Neural progenitor cell (in vitro differentiated cells): ENCODE measurements at regions not wholly inside any gene's neighbourhood (a gene's known extent, or its start where the extent isn't known, plus 50 kb on each side); places are given as distances from the start of the nearest gene placed in this dataset.

Source experiments
- DNase-seq: peaks from one replicate; pipeline ENCODE4 v3.0.0-alpha.2; 2016; ENCODE audit warnings: low spot score
- H2AFZ ChIP-seq: fragments of 200-600 bp; sonication (generic); replicated peaks from 2 replicates; pipeline ENCODE4 v1.6.1; 2016; ENCODE audit warnings: antibody characterized with exemption
- H3F3A ChIP-seq: fragments of 200-600 bp; sonication (generic); 2 replicates; pipeline ENCODE4 v1.6.1; 2016; ENCODE audit warnings: antibody characterized with exemption, low read depth
- H3K27ac ChIP-seq: fragments of 200-600 bp; sonication (generic); 2 replicates; pipeline ENCODE4 v1.5.1; 2016; ENCODE audit warnings: mild to moderate bottlenecking
- H3K27me3 ChIP-seq: fragments of 200-600 bp; sonication (generic); 2 replicates; pipeline ENCODE4 v1.6.1; 2016; ENCODE audit warnings: mild to moderate bottlenecking, moderate library complexity
- H3K36me3 ChIP-seq: fragments of 200-600 bp; sonication (generic); 2 replicates; pipeline ENCODE4 v1.5.1; 2016
- H3K4me1 ChIP-seq: fragments of 200-600 bp; sonication (generic); 2 replicates; pipeline ENCODE4 v1.6.1; 2016; ENCODE audit warnings: mixed run types
- H3K4me2 ChIP-seq: fragments of 200-600 bp; sonication (generic); 2 replicates; pipeline ENCODE4 v1.6.1; 2016
- H3K4me3 ChIP-seq: fragments of 200-600 bp; sonication (generic); 2 replicates; pipeline ENCODE4 v1.5.1; 2016
- H3K79me2 ChIP-seq: fragments of 200-600 bp; sonication (generic); 2 replicates; pipeline ENCODE4 v1.6.1; 2016; ENCODE audit warnings: low read depth
- H3K9ac ChIP-seq: fragments of 200-600 bp; sonication (generic); 2 replicates; pipeline ENCODE4 v1.6.1; 2016
- H3K9me3 ChIP-seq: fragments of 200-600 bp; sonication (generic); 2 replicates; pipeline ENCODE4 v1.5.1; 2016; ENCODE audit warnings: low read depth
- H4K20me1 ChIP-seq: fragments of 200-600 bp; sonication (generic); 2 replicates; pipeline ENCODE4 v1.6.1; 2016; ENCODE audit warnings: low read depth
- H3K27ac Mint-ChIP-seq: 3 replicates; pipeline ENCODE4 v1.8.0; 2021; ENCODE audit warnings: mixed read lengths
- H3K27me3 Mint-ChIP-seq: 2 replicates; pipeline ENCODE4 v1.8.0; 2022; ENCODE audit warnings: low read depth, mild to moderate bottlenecking, inconsistent platforms, moderate library complexity, mixed read lengths; ENCODE audit not compliant: insufficient read depth
- H3K36me3 Mint-ChIP-seq: 3 replicates; pipeline ENCODE4 v1.8.0; 2021; ENCODE audit warnings: mixed read lengths
- H3K4me1 Mint-ChIP-seq: 3 replicates; pipeline ENCODE4 v1.8.0; 2021; ENCODE audit warnings: mixed read lengths
- H3K4me3 Mint-ChIP-seq: 3 replicates; pipeline ENCODE4 v1.8.0; 2021; ENCODE audit warnings: mild to moderate bottlenecking, moderate library complexity, mixed read lengths
- H3K9me3 Mint-ChIP-seq: 3 replicates; pipeline ENCODE4 v1.8.0; 2020; ENCODE audit warnings: mixed read lengths
- CTCF ChIP-seq: fragments of 200-600 bp; sonication (generic); IDR thresholded peaks from 2 replicates; pipeline ENCODE4 v1.5.1; 2017; ENCODE audit warnings: antibody characterized with exemption, mild to moderate bottlenecking
- EZH2 ChIP-seq: fragments of 200-600 bp; sonication (generic); IDR thresholded peaks from 2 replicates; pipeline ENCODE4 v1.6.1; 2017; ENCODE audit warnings: antibody characterized with exemption, mild to moderate bottlenecking, moderate library complexity
- EZH2phosphoT487 ChIP-seq: fragments of 200-600 bp; sonication (generic); IDR thresholded peaks from 2 replicates; pipeline ENCODE4 v1.6.1; 2017; ENCODE audit warnings: antibody characterized with exemption

- H3K4me2 ChIP-seq, result no peak overlapping the region
- H3K4me3 Mint-ChIP-seq, result no peak overlapping the region
- no peaks in the 10 kb centered on the region for H3K79me2 ChIP-seq
- no peaks in the 10 kb centered on the region for H3K27me3 ChIP-seq
- no peaks in the 10 kb centered on the region for H3K9me3 Mint-ChIP-seq
- H3K27me3 Mint-ChIP-seq, result peaks cover 21% of the 10 kb centered on the region
- no peak overlapping the region for H2AFZ ChIP-seq
- no peak overlapping the region for H3K27ac Mint-ChIP-seq
- no peaks in the 10 kb centered on the region for H3K36me3 Mint-ChIP-seq
- TF ChIP-seq CTCF (no peak), EZH2 (no peak), EZH2phosphoT487 (no peak)
- no peaks in the 10 kb centered on the region for H3K36me3 ChIP-seq
- H4K20me1 ChIP-seq, result no peaks in the 10 kb centered on the region
- no peaks in the 10 kb centered on the region for H3F3A ChIP-seq
- H3K4me1 ChIP-seq, result peaks cover 5% of the 10 kb centered on the region
- no peak overlapping the region for H3K27ac ChIP-seq
- peaks cover 17% of the 10 kb centered on the region for H3K4me1 Mint-ChIP-seq
- no peaks in the 10 kb centered on the region for H3K9me3 ChIP-seq
- no peak for DNase-seq
- H3K9ac ChIP-seq, result no peak overlapping the region
- H3K4me3 ChIP-seq, result no peak overlapping the region
These were observed 118.8 kb upstream of the FRMD1 start for GRCh38 chr6:168197636-168198301.

DNA sequence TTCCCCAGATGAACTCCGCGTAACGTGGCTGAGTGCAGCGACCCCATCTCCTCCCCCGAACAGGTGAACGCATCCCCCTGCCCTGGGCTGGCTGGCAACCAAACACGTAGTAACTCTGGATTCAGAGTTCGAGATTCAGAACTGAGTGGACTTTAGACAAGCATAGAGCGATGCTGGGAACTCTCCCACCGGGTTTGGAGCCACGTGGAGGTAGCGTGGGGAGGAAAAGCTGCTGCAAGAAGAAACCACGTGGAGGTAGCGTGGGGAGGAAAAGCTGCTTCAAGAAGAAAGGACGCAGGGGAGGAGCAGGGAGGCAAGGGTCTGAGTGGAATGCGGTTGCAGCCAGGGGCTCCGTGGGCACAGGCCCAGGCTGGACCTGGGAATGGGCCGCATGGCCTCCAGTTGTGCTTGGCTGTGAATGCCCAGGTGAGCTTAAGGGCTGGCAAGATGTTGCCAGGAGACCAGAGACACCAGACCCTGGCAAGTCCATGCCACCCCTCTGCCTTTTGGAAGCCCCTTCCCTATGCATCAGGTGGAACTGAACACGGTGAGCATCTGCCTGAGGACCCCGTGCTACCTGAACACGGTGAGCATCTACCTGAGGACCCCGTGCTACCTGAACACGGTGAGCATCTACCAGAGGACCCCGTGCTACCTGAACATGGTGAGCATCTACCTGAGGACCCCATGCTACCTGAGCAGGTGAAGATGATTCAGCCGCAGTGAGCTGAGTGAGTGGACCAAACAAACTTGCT lies 118.0 kb upstream of the FRMD1 start:
- H3K4me2 ChIP-seq, result no peak overlapping the region
- no peaks in the 10 kb centered on the region for H3K9me3 ChIP-seq
- Mint-ChIP-seq H3K27ac (no peak overlapping the region), H3K27me3 (peaks cover 22% of the 10 kb centered on the region), H3K36me3 (no peaks in the 10 kb centered on the region), H3K9me3 (no peaks in the 10 kb centered on the region), H3K4me1 (peaks cover 19% of the 10 kb centered on the region), H3K4me3 (no peak overlapping the region)
- no peaks in the 10 kb centered on the region for H3K36me3 ChIP-seq
- DNase-seq, result no peak
- no peaks in the 10 kb centered on the region for H3K27me3 ChIP-seq
- peaks cover 10% of the 10 kb centered on the region for H3K4me1 ChIP-seq
- no peak overlapping the region for H2AFZ ChIP-seq
- H3K79me2 ChIP-seq, result no peaks in the 10 kb centered on the region
- H4K20me1 ChIP-seq, result no peaks in the 10 kb centered on the region
- TF ChIP-seq CTCF, result no peak
- no peak for TF ChIP-seq EZH2
- TF ChIP-seq EZH2phosphoT487, result no peak
- H3K9ac ChIP-seq, result no peak overlapping the region
- no peak overlapping the region for H3K4me3 ChIP-seq
- no peak overlapping the region for H3K27ac ChIP-seq
- H3F3A ChIP-seq, result no peaks in the 10 kb centered on the region

- Histone ChIP-seq H3K9me3 (no peaks in the 10 kb centered on the region), H3K27me3 (no peaks in the 10 kb centered on the region), H3K79me2 (no peaks in the 10 kb centered on the region), H3K36me3 (no peaks in the 10 kb centered on the region), H2AFZ (no peak overlapping the region), H3K4me2 (no peak overlapping the region), H3F3A (no peaks in the 10 kb centered on the region), H3K4me1 (peaks cover 11% of the 10 kb centered on the region), H3K4me3 (no peak overlapping the region), H4K20me1 (no peaks in the 10 kb centered on the region), H3K9ac (no peak overlapping the region), H3K27ac (no peak overlapping the region)
- no peaks in the 10 kb centered on the region for H3K9me3 Mint-ChIP-seq
- peaks cover 22% of the 10 kb centered on the region for H3K27me3 Mint-ChIP-seq
- no peak overlapping the region for H3K4me3 Mint-ChIP-seq
- no peaks in the 10 kb centered on the region for H3K36me3 Mint-ChIP-seq
- TF ChIP-seq EZH2, result no peak
- H3K4me1 Mint-ChIP-seq, result peaks cover 22% of the 10 kb centered on the region
- DNase-seq, result no peak
- H3K27ac Mint-ChIP-seq, result peak overlapping the region; percentile 46
These were observed 117.4 kb upstream of the FRMD1 start for GRCh38 chr6:168196385-168196860.

- no peak overlapping the region for H3K9ac ChIP-seq
- no peak overlapping the region for H3K27ac ChIP-seq
- no peaks in the 10 kb centered on the region for H3K9me3 ChIP-seq
- no peak overlapping the region for H3K4me3 Mint-ChIP-seq
- no peaks in the 10 kb centered on the region for H3K36me3 ChIP-seq
- H3K27me3 ChIP-seq, result no peaks in the 10 kb centered on the region
- H4K20me1 ChIP-seq, result no peaks in the 10 kb centered on the region
- no peaks in the 10 kb centered on the region for H3K9me3 Mint-ChIP-seq
- H2AFZ ChIP-seq, result no peak overlapping the region
- H3K4me1 Mint-ChIP-seq, result peaks cover 24% of the 10 kb centered on the region
- H3F3A ChIP-seq, result no peaks in the 10 kb centered on the region
- H3K4me1 ChIP-seq, result peaks cover 11% of the 10 kb centered on the region
- no peak for DNase-seq
- H3K27ac Mint-ChIP-seq, result no peak overlapping the region
- H3K27me3 Mint-ChIP-seq, result peaks cover 22% of the 10 kb centered on the region
- H3K36me3 Mint-ChIP-seq, result no peaks in the 10 kb centered on the region
- no peak overlapping the region for H3K4me2 ChIP-seq
- no peaks in the 10 kb centered on the region for H3K79me2 ChIP-seq
- TF ChIP-seq EZH2phosphoT487, result no peak
- TF ChIP-seq CTCF, result no peak
- no peak for TF ChIP-seq EZH2
- no peak overlapping the region for H3K4me3 ChIP-seq
These were observed 116.7 kb upstream of the FRMD1 start for GRCh38 chr6:168195712-168196111.
